ENCODE measurements at regions not wholly inside any gene's neighbourhood (a gene's known extent, or its start where the extent isn't known, plus 50 kb on each side); places are given as distances from the start of the nearest gene placed in this dataset.
A peak's percentile ranks its signal among the peaks of the same experiment; 100 is the strongest.

DNA sequence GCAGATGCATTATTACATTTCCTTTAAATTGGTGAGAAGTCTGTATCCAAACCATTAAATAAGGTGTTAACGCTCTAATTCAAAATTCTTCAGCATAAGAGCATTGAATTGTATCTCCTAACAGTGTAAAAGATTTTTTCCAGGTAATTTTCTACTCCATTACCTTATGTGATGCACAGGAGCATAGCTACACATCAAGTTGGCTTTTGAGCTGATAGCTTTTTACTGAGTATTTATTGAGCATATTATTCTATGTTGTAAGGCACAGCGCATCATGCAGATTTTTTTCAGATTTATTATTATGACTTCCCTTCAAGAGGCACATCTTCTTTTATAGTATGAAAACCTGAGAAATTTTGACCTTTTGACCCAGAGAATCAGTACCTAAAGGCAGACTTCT, 270.7 kb upstream of the MIR17HG start:
- DNase-seq (ENCODE audit: low spot score): no peak

DNA sequence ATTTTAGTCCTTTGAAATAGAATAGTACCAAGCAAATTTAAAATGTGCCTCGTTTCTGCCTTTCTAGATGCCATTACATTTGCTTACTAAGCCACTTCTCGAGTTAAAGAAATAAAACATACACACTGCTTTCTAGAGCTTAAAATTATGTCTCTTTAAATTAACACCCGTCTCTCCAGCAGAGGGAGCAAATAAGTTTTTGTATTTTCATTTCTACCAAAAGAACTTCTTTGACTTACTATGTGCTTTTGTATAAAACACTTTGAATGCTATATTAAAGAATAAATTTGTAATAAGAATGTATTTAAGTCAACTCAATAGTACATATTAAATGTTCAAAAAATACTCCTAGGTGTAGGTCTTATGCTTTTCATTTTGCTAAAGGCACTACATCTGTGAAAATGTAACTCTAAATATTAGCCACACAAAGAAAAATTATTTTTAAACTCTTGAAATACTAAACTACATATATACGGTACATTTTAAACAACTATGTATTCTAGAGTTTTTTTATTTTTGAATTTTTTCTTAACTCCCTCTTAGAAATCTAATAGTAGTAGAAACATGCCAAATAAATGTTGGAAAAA, 269.3 kb upstream of the MIR17HG start:
- DNase-seq (ENCODE audit: low spot score): no peak

DNA sequence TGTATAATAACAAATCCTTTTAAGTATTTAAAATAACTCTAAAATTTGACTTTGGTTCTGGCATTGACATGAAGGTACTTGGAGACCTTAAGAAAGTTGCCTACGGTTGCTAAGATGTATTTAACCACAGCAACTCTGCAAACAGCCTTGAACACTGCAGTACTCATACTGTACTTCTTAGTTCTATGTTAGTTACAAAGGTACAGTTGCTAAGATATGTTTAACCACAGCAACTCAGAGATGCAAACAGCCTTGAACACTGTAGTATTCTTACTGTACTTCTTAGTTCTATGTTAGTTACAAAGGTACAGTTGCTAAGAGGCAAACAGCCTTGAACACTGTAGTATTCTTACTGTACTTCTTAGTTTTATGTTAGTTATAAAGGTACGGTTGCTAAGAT, 268.3 kb upstream of the MIR17HG start:
- DNase-seq (ENCODE audit: low spot score): no peak

DNA sequence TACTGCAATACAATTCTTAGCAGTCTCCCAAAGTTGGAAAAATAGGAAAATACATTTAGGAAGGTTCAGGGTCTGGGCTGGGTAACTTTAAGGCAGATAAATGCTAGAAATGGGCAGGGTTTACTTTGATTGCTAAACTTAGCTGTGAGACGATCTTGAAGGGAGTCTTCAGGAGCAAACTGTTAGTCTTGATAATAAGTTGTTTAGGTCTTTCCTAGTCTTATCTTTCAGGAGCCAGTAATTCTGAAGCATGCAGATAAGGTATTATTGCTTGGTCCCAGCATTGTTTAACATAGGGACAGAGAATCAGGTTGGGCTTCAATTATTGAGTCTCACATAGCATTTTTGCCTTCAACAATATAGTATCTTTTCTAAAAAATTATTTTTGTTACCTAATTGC, 262.4 kb upstream of the MIR17HG start:
- no peak for DNase-seq (ENCODE audit: low spot score)

DNA sequence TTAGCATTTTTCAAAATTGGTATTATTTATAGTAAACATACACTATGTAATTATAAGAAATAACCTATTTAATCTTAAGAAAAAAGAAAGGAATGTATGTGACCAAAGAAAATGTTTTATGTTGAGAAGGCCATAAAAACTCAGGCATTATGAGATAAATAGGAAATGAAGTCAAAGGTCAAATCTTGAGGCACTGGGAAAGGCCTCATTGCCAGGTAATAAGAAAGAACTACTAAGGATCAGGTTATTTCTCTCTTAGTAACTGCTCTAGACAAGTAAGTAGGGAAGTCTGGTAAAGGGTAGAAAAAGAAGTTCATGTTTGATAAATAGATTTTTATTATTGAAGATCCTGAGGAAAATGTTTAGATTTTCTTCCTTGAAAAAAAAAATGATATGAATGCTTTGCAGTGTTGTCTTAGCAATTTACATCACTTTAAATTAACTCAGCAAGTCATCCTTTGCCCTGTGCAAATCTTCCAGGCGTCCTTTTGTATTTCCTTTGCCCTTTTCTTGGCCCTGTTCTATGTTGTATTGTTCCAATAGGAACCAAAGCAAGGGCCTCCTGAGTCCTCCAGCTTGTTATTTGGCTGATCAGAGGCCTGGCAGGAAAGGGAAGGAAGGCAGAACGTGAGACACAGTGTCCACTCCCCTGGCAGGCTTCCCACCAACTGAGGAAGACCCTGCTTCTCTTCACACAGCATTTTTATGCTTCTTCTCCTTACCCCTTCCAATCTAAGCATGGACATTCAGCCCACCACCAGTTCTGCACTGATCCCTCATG, 260.4 kb upstream of the MIR17HG start:
- DNase-seq (ENCODE audit: low spot score): no peak

DNA sequence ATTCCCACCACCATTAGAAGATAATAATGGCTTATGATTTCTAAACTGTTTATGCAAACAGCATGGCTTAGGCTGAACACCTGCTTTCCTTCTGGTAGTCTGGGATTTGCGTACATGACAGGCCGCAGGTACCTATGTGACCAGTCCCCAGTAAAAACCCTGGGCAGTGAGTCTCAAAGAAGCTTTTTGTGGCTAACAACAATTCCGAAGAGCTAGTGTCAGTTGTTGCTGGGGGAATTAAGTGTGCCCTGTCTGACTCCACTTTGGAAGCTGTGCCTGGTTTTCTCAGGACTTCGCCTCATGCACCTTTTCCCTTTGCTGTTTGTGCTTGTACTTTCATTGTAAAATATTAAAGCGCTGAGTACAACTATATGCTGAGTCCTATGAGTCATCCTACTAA, 250.2 kb upstream of the MIR17HG start:
- no peak for DNase-seq (ENCODE audit: low spot score)

DNA sequence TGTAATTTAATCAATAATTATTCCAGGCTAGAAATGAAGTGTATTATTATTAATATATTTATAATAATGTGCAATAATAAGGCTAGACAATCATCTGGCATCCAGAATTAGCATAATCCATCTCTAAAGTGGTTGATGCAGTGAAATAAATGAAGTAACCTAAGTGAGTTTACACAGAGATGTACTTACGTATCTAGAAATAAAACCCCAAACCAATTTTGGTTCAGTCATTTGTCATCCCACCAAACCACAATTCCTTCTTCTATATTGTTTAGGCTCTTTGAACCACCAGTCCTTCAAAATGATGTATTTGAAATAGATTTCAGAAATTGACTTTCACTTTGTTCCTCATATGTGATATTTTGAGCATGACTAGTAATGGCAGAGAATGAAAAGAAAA, 247.6 kb upstream of the MIR17HG start:
- DNase-seq (ENCODE audit: low spot score): no peak

DNA sequence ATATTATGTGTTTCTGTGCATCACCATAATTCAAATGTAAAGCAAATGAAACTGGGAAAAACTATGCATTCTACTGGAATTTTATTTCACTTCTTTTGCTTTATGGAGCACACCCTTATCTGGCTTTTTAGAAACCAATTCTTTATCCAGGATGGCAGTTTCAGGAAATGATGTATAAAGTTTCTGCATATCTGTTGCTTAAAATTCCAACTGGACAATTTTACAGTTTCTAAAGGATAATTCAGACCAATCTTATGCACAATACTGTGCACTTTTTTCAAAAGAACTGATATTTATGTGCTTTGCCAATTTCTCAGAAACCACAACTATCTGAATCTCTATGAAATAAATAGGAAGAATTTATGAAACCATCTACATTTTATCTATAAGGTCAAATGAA, 246.5 kb upstream of the MIR17HG start:
- no peak for DNase-seq (ENCODE audit: low spot score)

DNA sequence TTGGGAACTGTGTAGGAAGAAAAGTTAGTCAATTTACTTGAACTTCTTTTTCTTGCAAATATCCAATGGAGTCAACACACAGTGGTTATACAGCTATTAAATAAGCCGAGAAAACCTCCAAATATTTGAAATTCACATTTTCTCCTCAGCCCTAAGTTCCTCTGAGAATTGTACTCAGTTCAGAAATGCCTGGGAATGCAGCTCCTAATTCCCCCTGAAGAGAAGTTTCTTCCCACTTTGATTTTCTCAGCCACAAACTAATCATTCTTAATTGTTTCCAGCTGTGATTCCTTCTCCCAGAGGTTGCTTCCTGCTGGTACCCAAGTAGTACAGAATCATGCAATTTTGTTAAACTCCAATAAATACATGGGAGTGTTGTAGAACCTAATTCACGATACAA, 246.1 kb upstream of the MIR17HG start:
- no peak for DNase-seq (ENCODE audit: low spot score)

DNA sequence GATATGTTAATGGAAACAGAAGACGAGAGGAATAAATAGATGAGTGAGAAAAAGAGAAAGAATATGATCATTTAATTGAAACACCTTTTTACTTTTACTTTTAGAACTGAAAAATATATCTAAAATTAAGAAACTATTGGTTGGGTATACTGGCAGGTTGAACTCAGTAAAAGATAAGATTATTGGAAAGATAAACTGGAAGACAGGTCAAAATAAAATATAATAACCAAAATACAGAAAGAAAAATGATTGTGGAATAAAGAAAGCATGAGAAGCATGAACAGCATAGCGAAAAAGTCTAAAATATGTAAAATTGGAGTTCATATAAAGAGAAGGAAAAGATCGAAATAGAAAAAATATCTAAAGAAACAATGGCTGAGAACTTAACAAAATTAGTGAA, 242.2 kb upstream of the MIR17HG start:
- no peak for DNase-seq (ENCODE audit: low spot score)

DNA sequence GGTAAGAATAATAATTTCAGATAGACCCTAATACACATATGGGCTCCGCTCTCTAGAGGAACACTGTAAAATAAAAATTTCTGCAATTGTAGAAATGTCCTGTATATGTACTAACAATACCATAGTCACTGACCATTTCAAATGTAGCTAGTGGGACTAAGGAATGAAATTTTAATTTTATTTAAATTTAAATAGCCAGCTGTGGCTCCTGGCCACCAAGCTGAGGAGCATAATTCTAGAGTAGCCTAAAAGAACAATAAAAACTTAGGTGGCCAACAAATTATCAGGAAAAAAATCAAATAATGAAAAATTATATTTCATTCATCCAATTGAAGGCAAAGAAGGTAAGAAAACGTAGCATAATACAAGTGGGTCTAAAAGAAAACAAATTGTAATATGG, 240.9 kb upstream of the MIR17HG start:
- no peak for DNase-seq (ENCODE audit: low spot score)

DNA sequence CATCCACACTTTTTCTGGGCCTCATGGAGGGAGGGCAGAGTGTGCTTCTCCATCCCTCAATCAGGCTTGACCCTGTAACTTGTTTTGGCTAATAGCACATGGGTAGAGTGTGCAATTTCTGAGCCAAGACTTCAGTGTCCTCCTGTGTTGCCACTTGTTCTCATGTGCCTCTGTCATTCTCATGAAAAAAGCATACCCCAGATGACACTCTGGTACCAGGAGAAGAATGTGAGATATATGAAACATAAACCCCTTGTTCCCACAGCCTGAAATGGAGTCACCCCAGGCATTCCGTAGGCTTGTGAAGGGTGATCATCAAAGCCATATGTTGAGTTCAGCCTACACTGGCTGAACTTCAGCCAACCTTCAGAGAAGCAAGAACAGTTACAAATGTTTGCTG, 239.2 kb upstream of the MIR17HG start:
- no peak for DNase-seq (ENCODE audit: low spot score)

DNA sequence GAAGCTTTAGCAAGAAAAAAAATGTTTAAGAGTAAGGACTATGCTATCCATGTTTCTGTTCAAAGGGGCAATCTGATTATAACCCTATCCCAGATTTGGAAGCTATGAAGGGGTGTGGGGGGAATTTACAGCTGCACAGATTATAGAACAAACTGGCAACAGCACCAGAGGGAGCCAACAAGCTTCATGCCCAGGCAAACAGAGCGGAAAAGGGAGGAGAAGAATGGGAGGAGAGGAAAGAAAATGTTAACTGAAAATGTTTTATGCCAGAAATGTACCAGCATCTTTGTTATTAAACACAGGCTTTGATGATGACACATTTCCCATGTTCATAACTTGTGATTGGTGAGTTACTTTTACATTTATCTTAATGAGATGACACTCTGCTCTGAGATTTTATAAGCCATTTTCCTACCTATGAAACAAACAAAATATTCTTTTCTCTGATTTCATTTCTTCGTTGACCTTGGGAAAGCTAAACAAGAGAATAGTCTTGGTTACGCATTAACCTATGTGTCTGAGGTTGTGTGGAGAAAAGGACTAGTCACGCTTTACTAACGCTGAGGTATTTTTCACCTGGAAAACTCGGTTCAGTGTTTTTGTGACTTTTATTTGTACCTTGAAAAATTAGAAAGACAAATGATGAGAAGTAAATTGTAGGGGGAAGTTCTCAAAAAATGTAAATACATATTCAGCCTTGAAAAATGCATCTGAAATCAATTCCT, 235.8 kb upstream of the MIR17HG start:
- no peak for DNase-seq (ENCODE audit: low spot score)

DNA sequence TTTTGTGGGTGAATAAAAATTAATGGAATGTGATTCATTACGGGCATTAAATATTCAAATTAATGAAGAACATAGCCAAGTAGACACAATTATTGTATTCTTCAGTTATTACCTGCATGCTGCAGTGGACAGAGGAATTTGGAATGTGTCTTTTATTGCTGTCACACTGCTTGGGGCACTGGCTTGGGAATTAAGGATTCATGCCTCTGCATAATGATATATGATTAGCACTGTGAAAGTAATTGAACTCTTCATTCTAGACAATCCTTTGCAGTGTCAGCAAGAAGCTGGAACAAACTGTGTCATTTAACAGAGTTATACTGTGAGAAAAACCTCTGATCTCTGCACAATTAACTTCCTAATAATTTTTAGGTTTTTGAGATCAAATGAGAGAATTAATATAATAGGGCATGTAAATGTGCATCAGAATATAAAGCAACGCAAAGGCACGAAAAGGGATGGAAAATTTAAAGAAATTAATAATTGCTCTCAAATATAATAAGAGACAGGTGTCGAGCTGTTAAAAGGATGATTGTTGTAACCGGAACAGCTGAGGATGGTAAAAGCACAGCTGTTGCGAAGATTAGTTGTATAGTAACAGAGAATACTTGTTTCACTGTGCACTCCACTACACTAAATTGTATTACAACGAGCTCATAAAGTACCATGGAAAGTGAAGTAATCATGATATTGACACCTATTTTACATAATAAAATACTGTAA, 235.1 kb upstream of the MIR17HG start:
- no peak for DNase-seq (ENCODE audit: low spot score)

DNA sequence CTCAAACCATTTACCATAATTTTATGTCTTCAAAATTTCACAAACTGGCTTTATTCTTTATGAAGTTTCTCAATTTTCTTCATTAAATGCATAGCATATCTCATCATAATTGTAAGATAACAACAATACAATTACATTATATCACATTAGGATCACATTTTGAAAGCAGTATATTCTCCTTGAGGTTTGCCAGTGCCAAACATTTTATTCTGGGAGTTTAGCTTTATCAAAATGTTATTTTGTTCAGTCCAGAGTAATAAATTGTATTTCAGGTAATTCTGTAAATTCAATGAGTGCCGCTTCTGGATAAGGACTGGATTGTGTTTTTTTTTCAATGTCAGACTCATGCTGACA, 234.6 kb upstream of the MIR17HG start:
- no peak for DNase-seq (ENCODE audit: low spot score)

DNA sequence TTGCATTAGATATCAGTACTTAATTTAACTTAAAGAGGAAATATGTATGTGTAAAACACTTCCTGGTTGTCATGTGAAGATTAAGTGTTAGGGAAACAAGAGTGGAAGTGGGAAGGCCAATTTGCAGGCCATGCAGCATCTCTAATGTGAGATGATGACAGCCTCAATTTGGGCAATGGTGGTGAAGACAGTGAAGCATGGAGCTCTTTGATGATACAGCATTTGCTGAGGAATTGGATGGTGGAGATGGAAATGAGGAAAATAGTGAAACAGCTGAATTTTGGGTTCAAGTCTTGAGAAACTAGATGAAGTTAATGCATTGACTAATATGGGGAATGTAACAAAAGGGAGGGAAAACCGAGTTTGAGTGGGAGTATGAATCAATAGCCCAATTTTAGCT, 231.7 kb upstream of the MIR17HG start:
- no peak for DNase-seq (ENCODE audit: low spot score)

DNA sequence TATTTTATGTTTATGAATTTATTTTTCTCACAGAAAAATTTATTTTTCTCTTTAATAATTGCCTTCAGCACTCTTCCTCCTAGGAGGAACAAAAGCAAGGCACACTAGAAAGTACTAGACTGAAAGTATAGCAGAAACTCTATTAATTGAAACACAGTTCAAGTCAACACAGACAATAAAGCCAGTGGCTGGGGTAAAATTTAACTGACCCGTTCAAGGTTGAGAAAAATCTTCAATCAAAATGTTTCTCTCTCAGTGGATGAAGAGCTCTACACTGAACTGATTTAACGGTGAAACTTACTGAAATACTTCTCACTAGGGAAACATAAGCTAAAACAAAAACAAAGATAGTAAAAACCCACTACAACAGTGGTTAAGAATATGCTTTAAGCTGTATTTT, 230.1 kb upstream of the MIR17HG start:
- DNase-seq (ENCODE audit: low spot score): no peak

DNA sequence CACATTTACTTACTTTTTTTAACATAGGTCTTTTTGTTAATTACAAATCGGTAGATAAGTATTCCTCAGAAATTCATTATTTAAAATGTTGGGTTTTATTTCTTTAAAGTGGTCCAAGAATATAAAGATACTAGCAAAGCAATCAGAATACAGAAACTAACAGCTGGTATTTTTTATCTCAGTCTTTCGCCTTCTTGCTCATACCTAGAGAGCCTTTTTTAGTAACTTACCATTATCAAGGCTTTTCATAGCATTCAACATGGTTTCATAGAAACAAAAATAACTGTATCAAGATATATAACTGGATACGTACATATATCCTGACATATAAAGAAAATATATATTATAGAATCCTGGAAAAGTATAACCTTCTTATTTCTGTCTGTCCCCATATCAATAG, 227.8 kb upstream of the MIR17HG start:
- DNase-seq (ENCODE audit: low spot score): no peak

DNA sequence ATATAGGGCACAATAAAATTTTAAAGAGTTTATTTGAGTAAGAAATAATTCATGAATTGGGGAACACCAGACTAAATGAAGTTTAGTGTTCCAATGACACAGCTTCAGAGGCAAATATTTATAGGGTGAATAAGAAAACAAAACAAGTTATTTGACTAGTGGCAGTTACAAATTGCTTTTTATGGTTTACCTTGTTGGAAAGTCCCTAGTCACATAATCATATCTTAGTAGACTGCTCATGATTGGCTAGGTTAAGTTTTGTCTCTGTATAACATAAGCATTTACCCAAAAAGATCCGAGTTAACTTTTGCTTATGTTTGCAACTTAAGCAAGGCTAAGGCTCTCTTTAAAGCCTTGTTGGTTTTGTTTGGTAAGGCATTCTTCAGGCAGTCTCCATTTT, 224.7 kb upstream of the MIR17HG start:
- DNase-seq (ENCODE audit: low spot score): no peak

DNA sequence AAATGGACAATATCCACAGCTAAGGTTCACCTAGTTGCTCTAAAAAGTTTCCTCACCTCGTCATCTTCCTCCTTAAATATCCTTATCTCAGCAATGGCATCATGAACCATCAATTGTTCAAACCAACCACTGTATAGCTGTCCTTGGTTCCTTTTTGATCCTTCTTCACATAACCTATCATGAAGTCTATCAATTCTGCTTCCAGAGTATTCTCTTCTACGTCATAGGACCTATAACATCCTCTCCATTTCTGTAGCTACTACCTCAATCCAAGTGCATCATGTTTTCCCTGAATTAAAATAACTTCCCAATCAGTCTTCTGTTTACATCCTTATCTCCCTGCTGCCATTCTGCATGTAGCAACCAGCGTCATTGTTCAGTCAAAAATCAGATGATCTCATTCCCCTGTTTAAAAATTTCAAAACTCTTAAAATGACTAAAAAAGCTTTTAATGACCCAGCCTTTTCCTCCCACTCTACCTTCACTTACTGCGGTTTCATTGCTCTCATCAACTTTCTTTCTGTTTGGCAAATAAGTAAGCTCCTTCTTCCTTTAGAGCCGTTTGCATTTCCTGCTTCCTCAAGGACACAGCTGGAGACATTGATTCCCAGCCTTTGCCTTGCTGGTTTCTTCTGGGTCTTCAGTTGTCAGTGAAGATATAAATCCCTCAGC, 223.9 kb upstream of the MIR17HG start:
- peak; percentile 12 for DNase-seq (ENCODE audit: low spot score)

DNA sequence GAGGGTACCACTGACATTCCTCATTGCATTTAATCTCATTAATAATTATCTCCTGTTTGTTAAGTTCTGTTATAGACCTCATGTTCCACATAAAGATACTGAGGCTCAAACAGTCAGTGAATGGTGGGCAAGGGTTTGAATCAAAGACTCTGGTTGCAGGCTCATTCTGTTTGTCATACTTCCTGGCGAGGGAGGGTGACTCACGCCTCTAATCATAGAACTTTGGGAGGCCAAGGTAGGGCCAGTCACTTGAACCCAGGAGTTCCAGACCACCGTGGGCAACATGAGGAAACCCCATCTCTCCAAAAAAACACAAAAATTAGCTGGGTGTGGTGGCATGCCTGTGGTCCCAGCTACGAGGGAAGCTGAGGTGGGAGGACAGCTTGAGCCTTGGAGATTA, 220.7 kb upstream of the MIR17HG start:
- no peak for DNase-seq (ENCODE audit: low spot score)

DNA sequence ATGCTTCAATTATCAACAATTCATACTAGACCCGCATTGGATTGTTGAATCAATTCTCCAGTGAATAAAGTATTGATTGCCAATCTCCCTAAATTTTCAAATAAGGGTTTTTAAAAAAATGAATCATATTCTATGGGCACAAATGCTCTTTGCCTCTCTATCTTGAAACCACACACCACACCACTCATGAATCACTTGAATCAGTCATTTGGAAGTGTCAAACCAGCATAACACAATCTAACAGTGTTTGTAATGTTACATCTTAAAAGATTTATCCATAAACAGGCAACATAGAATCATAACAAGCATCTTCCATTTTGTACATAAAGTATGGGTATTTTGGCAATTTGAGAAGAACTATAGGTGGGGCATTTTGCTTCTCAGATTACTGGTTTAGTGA, 219.5 kb upstream of the MIR17HG start:
- DNase-seq (ENCODE audit: low spot score): no peak
